Stimulated activated CD4-positive, alpha-beta T cell treated with anti-CD3 and anti-CD28 coated beads, Interleukin-1b, Interleukin-23, amount 100 ng/mL, for 24 hours (primary cell): ENCODE measurements at regions not wholly inside any gene's neighbourhood (a gene's known extent, or its start where the extent isn't known, plus 50 kb on each side); places are given as distances from the start of the nearest gene placed in this dataset.
"Not testable (repeated sequence)": the region's sequence is repeated elsewhere in the genome, so short reads cannot be mapped to it uniquely, and the experiment has no call there.

Source experiments
- DNase-seq, 4 experiments: peaks; one replicate each; pipeline ENCODE4 v3.0.0-alpha.2; 2020; ENCODE audit warnings: low read depth in 4 of 4, low spot score in 1 of 4

DNA sequence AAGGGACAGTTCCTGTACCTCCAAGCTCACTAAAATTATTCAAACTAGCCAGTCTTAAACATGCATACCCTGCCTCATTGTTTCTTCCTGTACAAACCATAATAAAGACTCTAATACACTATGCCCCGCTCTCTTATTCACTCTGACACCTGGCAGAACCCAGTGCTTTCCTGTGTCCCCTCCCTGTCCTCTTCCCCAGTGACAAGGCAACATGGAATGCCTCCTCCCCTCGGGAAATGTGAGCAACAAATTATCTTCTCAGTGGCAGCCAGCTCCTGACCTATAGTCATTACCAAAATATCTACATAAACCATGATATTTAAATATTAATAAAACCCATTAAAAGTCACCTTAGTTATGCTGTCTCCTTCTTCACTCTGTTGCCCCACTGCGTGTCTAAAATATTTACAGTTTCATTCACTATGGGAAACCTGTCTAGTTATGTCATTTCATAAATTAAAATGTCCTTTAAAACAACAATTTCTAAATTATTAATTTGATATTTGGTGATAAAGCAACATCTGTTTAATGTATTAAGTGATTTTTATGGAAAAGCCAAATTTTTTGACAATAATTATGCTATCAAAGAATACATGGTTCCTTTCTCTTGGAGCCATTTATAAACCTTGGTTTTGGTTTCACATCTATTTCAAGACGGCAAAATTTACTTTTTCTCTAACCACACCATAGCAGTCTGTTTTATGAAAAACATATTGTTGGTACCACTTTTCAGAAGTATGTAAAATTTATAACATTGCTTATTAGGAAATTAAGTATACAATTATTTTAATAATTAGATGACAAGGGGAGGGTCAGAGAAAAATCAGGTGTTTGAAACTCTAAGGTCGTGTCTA lies 1355.2 kb downstream of the XPNPEP1 start:
- no peak for DNase-seq

DNA sequence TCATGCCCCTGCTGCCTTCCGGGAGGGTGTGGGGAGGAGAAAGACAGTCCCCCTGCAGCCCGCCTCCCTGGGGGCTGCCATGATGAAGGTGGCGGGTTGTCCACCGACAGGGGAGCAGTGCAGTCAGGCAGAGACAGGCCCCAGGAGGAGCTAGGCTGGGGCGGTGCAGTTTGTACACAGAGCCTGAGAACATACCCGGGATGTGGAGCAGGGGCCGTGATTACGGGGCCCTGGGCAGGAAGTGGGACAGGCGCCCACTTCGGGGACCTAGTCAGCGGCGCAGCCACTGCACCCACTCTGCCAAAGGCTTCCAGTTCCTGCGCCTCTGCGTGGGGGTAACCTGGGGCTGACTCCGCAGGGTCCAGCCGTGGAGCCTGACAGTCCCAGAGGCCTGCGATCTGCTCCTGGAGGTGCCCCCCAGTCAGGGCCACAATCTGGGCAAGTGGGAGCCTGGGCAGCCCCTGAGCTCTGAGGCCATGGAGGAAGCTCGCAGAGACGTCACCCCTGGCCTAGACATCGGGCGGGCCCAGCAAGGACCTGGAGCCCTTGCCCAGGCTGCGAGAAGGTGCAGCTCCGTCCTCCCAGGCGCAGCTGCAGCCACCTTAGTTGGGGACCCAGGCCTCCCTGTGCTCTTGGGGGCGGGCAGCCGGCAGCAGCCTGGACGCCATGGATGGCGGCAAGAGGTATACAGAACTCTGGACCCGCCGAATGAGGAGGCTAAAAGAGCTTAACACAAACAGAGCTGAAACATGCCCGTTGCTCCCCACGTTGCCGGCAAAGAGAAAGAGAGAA lies 1356.8 kb downstream of the XPNPEP1 start:
- DNase-seq, result no peak

DNA sequence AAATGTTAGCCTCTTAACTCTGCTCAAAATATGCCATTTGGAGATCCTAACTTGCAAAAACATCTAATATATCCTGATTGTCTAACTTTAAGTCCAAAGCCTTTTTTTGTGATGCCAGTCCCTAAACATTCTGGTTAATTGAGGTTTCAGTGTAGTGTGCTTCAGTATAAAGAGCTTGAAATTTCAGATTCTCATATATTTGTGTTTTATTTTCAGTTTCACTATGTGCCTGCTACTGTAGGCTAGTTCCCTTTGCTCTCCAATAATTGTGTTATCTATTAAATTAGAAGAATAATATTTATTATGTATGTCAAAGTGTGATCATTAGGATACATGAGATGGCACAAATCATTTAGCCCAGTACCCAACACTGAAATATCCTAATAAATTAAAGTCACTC lies 1361.2 kb downstream of the XPNPEP1 start:
- DNase-seq, result no peak

DNA sequence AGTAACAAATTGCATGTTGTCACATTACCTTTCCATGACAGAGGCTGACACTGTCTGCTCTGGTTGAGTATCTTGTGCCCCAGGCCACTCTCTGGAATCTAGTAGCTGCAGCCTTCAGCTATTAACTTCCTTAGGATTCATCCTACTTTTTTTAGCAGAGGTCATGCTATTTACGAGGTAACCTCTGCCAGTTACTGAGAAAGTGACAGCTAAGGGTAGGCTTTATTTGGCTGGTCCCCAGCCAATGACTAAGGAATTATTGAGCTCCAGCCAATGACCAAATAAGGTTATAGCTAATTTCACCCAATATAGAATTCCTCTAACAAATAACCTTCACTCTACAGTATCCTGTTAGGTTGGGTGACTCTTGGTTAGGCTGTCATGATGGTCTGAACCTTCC lies 1361.7 kb downstream of the XPNPEP1 start:
- DNase-seq, result no peak

DNA sequence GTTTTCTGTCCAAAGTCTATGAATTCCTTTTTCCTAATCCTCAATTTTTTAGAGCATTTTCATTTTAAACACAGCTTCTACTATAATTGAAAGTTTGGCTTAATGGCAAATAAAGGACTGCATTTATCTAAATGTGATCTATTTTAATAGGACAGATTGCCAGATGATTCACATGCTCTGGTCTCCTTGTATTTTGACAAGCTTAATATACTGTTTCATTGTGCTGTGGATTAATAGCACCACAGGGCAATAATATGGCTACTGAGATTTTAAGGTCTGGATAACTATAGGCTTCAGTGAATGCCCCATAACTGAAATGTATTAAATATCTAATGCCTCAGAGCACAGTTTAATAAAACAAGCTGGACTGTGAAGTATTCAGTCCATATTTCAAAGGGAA lies 1362.8 kb downstream of the XPNPEP1 start:
- DNase-seq, result no peak

DNA sequence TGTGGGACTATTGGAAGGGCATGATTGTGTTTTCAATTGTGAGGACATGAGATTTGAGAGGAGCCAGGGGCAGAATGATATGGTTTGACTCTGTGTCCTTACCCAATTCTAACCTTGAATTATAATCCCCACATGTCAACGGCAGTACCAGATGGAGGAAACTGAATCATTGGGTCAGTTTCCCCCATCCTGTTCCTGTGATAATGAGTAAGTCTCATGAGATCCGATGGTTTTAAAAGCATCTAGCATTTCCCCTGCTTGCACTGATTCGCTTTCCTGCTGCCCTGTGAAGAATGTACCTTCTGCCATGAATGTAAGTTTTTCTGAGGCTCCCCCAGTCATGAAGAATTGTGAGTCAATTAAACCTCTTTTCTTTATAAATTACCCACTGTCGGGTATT lies 1367.1 kb downstream of the XPNPEP1 start:
- no peak for DNase-seq

DNA sequence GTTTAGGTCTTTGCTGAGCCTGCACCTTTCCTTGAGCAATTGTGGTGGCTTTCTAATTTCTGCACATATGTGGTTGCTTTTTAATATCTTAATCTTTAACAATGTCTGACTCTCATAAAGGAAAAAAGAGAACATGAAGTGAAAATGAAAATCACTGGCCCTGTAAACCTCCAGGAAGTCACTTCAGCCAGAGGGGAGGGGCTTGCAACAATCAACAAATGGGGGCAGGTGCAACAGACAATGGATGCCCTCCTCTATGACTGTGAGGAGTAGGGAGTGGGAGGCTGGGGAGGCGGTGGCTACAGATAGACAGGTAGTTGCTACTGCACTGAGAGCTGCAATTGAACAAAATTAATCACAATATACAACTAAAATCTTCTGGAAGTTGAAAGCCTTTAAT lies 1377.4 kb downstream of the XPNPEP1 start:
- DNase-seq, result no peak

DNA sequence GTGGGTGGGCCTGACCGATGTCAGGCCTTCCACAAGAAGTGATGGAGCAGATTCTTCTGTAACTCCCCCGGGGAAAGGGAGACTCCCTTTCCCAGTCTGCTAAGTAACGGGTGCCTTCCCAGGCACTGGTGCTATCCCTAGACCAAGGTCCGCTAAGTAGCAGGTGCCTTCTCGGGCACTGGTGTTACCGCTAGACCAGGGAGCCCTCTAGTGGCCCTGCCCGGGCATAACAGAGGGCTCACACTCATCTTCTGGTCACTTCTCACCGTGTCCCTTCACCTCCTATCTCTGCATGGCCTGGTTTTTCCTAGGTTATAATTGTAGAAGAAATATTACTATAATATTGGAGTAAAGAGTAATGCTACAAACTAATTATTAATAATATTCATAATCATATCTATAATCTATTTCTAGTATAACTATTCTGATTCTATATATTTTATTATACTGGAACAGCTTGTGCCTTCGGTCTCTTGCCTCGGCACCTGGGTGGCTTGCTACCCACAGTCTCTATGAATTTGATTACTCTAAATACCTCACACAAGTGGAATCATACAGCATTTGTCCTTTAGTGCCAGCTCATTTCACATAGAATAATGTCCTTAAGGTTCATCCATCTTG lies 1378.7 kb downstream of the XPNPEP1 start:
- peak in 2 of 4 experiments; percentile 4 to 7 for DNase-seq

DNA sequence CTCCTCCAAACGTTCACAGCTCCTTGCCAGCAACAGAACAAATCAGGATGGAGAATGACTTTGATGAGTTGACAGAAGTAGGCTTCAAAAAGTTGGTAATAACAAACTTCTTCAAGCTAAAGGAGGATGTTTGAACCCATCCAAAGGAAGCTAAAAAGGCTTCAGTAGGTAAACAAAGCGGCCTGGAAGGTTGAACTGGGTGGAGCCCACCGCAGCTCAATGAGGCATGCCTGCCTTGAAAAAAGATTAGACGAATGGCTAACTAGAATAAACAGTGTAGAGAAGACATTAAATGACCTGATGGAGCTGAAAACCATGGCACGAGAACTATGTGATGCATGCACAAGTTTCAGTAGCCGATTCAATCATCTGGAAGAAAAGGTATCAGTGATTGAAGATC lies 1369.0 kb upstream of the SORCS1 start:
- DNase-seq, result not testable (repeated sequence)

DNA sequence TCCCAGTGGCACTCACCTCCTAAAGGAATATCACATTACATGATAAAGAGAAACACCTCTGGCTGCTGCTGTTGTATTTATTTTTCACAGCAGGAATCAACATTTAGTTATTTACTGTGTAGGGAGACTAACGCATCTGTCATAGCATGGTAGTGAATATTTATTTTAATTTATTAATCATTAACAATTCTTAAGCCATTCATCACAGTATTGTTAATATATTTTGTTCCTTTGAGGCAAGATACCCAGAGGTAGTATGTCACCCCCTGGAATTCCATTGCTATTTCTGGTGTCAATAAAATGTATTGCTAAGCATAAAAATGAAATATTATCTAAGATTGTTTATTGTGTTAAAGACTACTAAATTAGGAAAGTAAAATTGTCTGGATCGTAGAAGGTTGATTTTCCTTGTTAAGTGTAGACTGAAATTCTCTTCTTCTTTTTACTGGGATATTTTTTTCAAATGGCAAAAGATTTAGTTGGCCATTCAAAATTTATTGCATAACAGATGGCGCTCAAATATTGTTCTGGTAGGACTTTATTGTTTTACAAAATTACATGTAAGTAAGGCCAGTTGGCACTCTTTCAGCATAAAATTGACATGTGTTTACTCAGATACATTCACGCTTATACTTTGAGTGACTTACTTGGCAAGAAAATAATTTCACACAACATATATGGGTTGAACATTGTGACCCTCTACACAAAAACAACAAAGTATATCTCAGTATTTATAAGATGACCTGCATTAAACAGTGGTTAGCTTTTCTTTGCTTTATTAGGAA lies 1358.7 kb upstream of the SORCS1 start:
- DNase-seq, result no peak

DNA sequence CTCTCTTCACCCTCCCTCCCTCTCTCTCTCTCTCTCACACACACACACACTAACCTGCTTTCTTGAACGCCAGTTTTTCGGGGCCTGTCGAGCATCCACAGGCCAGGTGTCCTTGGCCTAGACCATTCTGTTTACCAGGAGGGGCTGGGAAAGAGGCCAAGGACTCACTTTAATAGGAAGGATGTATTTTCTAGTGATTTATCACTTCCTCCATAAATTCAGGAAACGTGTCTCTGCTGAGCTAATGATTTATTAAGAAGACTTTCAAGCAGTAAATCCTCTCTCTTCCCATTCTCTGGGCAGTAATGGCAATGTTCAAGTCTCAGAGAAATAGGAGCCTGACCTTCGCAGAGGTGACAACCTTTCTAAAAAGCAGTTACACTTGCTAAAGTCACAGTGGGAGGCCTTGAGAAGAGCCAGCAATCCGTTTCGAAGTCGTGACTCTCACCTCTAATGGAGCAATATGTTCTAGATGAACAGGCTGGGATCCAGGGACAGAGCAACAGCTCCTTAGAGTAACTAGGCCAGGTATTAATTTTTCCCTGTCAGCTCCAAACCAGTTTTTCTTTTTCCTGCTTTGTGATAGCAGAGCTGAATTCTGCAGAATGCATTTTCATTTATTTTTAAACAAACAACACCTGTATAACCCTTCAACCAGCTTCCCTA lies 1357.5 kb upstream of the SORCS1 start:
- DNase-seq, result no peak

DNA sequence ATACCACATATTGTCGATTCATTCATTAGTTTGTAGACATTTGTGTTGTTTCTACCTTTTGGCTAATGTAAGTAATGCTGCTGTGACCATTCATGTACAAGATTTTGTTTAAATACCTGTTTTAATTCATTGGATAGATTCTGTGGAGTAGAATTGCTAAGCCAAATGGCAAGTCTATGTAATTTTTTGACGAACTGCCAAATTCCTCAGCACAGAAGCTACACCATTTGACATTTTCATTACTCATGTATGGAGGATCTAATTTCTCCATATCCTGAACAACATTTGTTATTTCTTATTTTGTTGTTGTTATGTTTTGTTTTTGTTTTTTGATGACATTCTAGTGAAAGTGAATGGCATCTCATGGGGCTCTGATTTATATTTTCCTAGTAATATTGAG lies 1351.3 kb upstream of the SORCS1 start:
- DNase-seq, result no peak

DNA sequence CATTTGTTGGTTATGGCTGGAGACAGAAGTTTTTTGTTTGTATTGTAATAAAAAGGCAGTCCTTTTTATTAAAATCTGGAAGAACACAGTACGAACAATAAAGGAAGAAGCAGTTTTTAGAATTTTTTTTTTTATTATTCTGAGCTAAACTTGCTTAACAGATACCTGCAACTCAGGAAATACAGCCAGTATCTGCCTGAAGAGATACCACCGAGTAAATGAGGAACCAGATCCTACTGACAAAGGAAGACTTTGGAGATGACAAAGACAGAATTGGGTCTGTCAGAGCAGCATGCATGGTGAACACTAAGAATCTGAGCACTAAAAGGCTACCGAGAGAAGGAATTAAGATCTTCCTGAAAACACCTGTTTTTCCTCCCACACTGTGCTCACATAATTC lies 1335.9 kb upstream of the SORCS1 start:
- no peak for DNase-seq

DNA sequence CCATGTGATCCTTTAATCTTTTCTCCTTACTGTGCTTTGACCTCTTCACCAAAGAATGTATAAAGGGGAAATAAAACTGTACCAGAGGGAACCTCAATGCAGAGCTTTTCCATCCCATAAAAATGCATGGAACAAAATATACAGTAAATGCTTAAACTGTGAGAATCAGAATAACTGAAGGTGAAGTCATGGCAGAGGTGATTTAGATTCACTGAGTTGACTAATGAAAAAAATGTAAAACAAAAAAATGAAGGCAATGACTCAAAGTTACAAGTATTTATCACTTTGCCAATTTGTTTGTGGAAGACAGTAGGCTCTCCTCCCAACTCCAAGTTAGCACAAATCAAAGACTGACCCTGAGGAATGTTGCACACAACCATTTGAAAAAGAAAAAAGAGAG lies 1331.6 kb upstream of the SORCS1 start:
- DNase-seq, result no peak

DNA sequence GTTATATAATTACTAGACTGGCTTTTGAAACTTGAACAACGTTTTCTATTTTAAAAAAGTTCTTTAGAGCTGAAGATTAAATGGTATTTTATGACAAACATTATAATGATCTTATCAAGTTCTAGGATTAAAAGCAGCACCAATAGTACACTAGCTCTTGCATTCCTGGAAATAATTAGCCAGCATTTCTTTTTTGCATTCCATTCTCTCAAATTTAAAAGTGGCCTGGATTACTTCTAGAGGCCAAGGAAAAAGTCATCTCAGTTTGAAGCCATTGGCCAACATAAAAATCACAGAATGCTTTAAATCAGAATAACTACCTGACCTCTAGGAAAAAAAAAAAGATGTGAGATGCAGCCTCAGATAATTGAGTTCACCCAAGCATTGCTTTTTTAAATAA lies 1326.4 kb upstream of the SORCS1 start:
- no peak for DNase-seq

DNA sequence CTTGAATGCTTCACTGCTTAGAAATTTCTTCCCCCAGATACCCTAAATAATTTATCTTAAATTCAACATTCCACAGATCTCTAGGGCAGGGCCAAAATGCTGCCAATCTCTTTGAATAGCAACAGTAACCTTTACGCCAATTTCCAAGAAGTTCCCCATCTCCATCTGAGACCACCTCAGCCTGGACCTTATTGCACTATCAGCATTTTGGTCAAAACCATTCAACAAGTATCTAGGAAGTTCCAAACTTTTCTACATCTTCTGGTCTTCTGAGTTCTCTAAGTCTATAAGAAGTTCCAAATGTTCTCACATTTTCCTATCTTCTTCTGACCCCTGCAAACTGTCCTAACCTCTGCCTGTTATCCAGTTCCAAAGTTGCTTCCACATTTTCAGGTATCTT lies 1306.9 kb upstream of the SORCS1 start:
- DNase-seq, result no peak

DNA sequence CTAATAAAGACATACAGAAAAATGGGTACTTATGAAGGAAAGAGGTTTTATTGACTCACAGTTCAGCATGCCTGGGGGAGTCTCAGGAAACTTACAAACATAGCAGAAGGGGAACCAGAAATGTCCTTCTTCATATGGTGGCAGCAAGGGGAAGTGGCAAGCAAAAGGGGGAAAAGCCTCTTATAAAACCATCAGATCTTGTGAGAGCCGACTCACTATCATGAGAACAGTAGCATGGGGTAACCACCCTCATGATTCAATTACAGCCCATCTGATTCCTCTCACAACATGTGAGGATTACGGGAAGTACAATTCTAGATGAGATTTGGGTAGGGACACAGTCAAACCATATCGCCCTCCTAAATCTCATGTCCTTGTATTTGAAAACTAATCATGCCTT lies 1305.4 kb upstream of the SORCS1 start:
- DNase-seq, result no peak

DNA sequence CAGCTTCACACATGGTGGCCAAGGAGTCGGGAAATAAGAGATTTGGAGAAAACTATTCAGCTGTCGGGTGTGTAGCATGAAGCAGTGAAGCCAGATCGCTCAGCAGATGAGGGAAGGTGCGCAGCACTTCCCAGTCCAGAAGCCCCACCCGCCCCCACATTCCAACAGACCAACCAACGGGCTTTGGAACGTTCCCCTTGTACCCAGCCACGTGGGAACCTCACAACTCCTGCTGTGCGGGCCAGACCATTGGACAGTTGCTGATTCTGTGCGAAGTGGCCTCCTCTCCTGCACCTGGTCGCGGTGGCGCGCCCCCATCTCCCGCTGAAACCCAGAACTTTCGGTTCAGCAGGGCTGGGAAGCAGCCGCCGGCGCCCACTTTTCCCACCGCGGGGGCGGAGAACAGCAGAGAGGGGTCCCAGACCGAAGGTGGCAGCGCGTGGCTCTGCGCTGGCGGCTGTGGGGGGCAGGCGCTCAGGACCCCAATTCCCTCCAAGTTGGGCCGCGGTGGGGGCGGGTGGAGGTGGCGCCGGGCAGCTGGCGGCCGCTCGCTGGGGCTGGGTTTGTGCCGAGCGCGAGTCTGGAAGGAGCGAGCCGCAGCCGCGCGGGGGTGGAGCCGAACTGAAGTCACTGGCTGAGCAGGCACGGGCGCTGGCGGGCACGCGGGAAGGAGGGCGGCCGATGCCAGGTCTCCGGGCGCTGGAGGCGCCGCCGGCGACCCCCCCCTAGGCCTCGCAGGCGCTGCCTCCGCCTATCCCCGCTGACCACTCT lies 1301.5 kb upstream of the SORCS1 start:
- no peak for DNase-seq

DNA sequence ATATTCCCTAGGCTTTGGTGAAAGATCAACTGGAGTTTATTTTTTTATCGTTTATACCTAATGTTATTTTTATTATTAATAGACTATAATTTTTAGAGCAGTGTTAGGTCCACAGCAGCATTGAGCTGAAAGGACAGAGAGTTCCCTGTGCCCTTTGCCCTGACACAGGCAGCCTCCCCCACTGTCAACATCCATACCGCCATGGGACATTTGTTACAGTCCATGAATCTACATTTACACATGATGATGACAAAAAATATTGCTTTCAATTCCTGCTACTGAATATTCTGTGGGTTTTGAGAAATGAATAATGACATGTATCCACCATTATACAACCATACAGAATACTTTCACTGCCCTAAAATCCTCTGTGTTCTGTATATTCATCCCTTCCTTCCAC lies 1297.5 kb upstream of the SORCS1 start:
- no peak for DNase-seq

DNA sequence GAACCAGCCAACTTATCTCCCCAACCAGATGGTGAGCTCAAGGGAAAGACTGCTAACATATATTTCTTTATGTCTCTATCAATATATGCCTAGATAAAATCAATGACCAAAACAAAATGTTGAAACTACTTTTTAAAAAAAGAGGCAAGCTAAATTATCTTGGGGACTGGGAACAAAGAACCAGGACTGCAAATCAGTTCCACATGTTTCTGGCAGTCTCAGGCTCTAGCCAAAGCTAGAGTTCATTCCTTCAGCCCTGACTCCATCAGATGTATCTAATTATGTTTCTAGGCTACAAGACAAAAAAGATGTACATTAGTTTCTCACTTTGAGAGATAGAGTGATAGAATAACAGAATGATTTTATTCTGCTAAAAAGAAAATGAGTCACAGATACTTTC lies 1290.3 kb upstream of the SORCS1 start:
- no peak for DNase-seq
